GM12878 (cell line): ENCODE measurements at regions not wholly inside any gene's neighbourhood (a gene's known extent, or its start where the extent isn't known, plus 50 kb on each side); places are given as distances from the start of the nearest gene placed in this dataset.
"Not testable (repeated sequence)": the region's sequence is repeated elsewhere in the genome, so short reads cannot be mapped to it uniquely, and the experiment has no call there.

ENCODE experiments used
- ATAC-seq: fragments of 200-7000 bp; cut with Tn5 transposase; 3 replicates; pipeline ENCODE4 v1.9.1; 2020; ENCODE audit warnings: mild to moderate bottlenecking, moderate library complexity
- BruUV-seq: library from RNA; stranded (reverse); fragments of 400-500 nt; replicated peaks from 2 replicates; lab custom pipeline; 2021; lab: Mats Ljungman, UMichigan
- CTCF ChIA-PET: fragments of 300-600 bp; sonication (Branson Sonifier 250); formaldehyde crosslinking; extraction: SDS; loops from one replicate; lab custom pipeline; 2021; ENCODE audit warnings: inconsistent platforms; lab: Yijun Ruan, JAX
- POLR2A ChIA-PET: fragments of 350-600 bp; formaldehyde crosslinking; extraction: SDS; loops from one replicate; lab custom pipeline; 2021; ENCODE audit warnings: inconsistent platforms; lab: Charles Lee
- RAD21 ChIA-PET: fragments of 300-600 bp; sonication (Branson Sonifier 250); formaldehyde crosslinking; loops from one replicate; lab custom pipeline; 2023; ENCODE audit warnings: antibody characterized with exemption; ENCODE audit not compliant: unreplicated experiment; lab: Charles Lee
- SMC1A ChIA-PET: fragments of 300-600 bp; sonication (Branson Sonifier 250); formaldehyde crosslinking; loops from one replicate; lab custom pipeline; 2023; ENCODE audit not compliant: unreplicated experiment, uncharacterized antibody; lab: Charles Lee
- DNase-seq: peaks from one replicate; pipeline ENCODE4 v3.0.0-alpha.2; 2011; ENCODE audit warnings: low read depth, low spot score
- FAIRE-seq: peaks from 3 replicates; lab custom pipeline; 2011; peaks lifted over from hg19 to GRCh38; lab: Jason Lieb, UNC
- H2AFZ ChIP-seq: 2 replicates; pipeline ENCODE4 v1.6.0; 2011; ENCODE audit warnings: low read depth, low read length, control low read depth; ENCODE audit not compliant: control insufficient read depth
- H3K27ac ChIP-seq: 2 replicates; pipeline ENCODE4 v1.5.1; 2011; ENCODE audit warnings: control low read depth; ENCODE audit not compliant: control insufficient read depth, insufficient read depth
- H3K27me3 ChIP-seq, 2 experiments: replicated peaks in 1 of 2; 2 replicates each; pipeline versions ENCODE4 v1.6.0 to v1.6.1; 2011; ENCODE audit warnings: low read length in 1 of 2; ENCODE audit not compliant: control insufficient read depth in 2 of 2, insufficient read depth in 2 of 2
- H3K36me3 ChIP-seq, 2 experiments: 2 replicates each; pipeline ENCODE4 v1.5.1; 2011; ENCODE audit warnings: low read length in 1 of 2; ENCODE audit not compliant: control insufficient read depth in 2 of 2, insufficient read depth in 2 of 2
- H3K4me1 ChIP-seq: 2 replicates; pipeline ENCODE4 v1.6.1; 2011; ENCODE audit warnings: mild to moderate bottlenecking, low read length, moderate library complexity, mixed read lengths; ENCODE audit not compliant: control insufficient read depth, insufficient read depth
- H3K4me2 ChIP-seq: 2 replicates; pipeline ENCODE4 v1.6.0; 2011; ENCODE audit warnings: control low read depth; ENCODE audit not compliant: control insufficient read depth, insufficient read depth
- H3K4me3 ChIP-seq: fragments of 200-600 bp; sonication (generic); 2 replicates; pipeline ENCODE4 v1.5.1; 2016
- H3K79me2 ChIP-seq: 2 replicates; pipeline ENCODE4 v1.6.0; 2011; ENCODE audit warnings: low read length; ENCODE audit not compliant: control insufficient read depth, insufficient read depth
- H3K9ac ChIP-seq: 2 replicates; pipeline ENCODE4 v1.8.0; 2011; ENCODE audit warnings: low read length, control low read depth, mixed read lengths; ENCODE audit not compliant: control insufficient read depth, insufficient read depth
- H3K9me3 ChIP-seq: replicated peaks from 3 replicates; pipeline ENCODE4 v1.5.1; 2011; ENCODE audit warnings: mild to moderate bottlenecking, low read length; ENCODE audit not compliant: control insufficient read depth, insufficient read depth
- H4K20me1 ChIP-seq: 2 replicates; pipeline ENCODE4 v1.6.0; 2011; ENCODE audit not compliant: control insufficient read depth, insufficient read depth
- IRF4 ChIP-seq: IDR thresholded peaks from 2 replicates; pipeline ENCODE4 v1.6.1; 2011; ENCODE audit warnings: low read depth, low read length
- RELB ChIP-seq: fragments of 450-650 bp; IDR thresholded peaks from 2 replicates; pipeline ENCODE4 v1.6.1; 2017; ENCODE audit warnings: low read depth, mild to moderate bottlenecking, moderate library complexity
- RUNX3 ChIP-seq: IDR thresholded peaks from 2 replicates; pipeline ENCODE4 v1.6.1; 2012; ENCODE audit warnings: low read length, inconsistent platforms
- WGBS: methylation state at CpG from one replicate; pipeline ENCODE4 v1.1.6; 2016; ENCODE audit warnings: low lambda C conversion rate; ENCODE audit not compliant: insufficient replicate concordance, insufficient coverage; ENCODE audit errors: missing lambda C conversion rate; 5-methylcytosine and 5-hydroxymethylcytosine counted together
- in situ Hi-C: fragments of 300-500 bp; cut with MboI; formaldehyde crosslinking; loops from 9 replicates; pipeline ENCODE4 v1.14.3; 2018; ENCODE audit warnings: mixed read lengths
- intact Hi-C: fragments of 100-400 bp; cut with micrococcal nuclease; formaldehyde crosslinking; loops from one replicate; pipeline ENCODE4 v1.14.2; 2022; ENCODE audit not compliant: unreplicated experiment

GRCh38 chr9:99497641-99498040, 275.6 kb downstream of the SEC61B start:
- SMC1A ChIA-PET: interaction anchor here (0.7 to 3.7 kb wide), 5 partner anchors 10 to 24 kb away, joined by 3 to 21 read pairs (median 3); no protein-coding TSS in a partner anchor
- Histone ChIP-seq H2AFZ (no peak overlapping the region), H3K27ac (no peak overlapping the region), H3K27me3 (no peaks in the 10 kb centered on the region), H3K79me2 (no peaks in the 10 kb centered on the region), H3K9ac (no peak overlapping the region), H3K4me2 (no peak overlapping the region), H3K4me1 (no peaks in the 10 kb centered on the region), H4K20me1 (no peaks in the 10 kb centered on the region), H3K36me3 (no peaks in the 10 kb centered on the region), H3K9me3 (no peaks in the 10 kb centered on the region), H3K4me3 (no peak overlapping the region)
- in situ Hi-C loops (no loop called here), intact Hi-C loops (no loop called here)
- DNase-seq (no peak), FAIRE-seq (no peak), ATAC-seq (peak; percentile 52)
- POLR2A ChIA-PET: interaction anchor here (1.3 kb wide), 1 partner anchor 217 kb away, joined by 3 read pairs; no protein-coding TSS in a partner anchor
- CTCF ChIA-PET: interaction anchor here (0.8 to 1.2 kb wide), 3 partner anchors 8 to 82 kb away, joined by 3 to 4 read pairs (median 3); no protein-coding TSS in a partner anchor
- TF ChIP-seq IRF4 (0 out of 2 replicates have a peak, but pooled peaks have one; percentile 20), RELB (no peak), RUNX3 (peak; percentile 52)
- RAD21 ChIA-PET: interaction anchor here (0.7 to 1.1 kb wide), 3 partner anchors 9 to 18 kb away, joined by 3 to 10 read pairs (median 4); no protein-coding TSS in a partner anchor
- BruUV-seq: no TSS peak
- WGBS: 0% methylated on average over 2 of the region's 2 CpGs

- SMC1A ChIA-PET, H3K9ac ChIP-seq, H3K79me2 ChIP-seq, intact Hi-C loops, POLR2A ChIA-PET, CTCF ChIA-PET, H3K9me3 ChIP-seq, H4K20me1 ChIP-seq, ATAC-seq, H3K27me3 ChIP-seq, BruUV-seq, H2AFZ ChIP-seq, H3K4me3 ChIP-seq, H3K36me3 ChIP-seq, H3K4me1 ChIP-seq, H3K27ac ChIP-seq, RAD21 ChIA-PET, in situ Hi-C loops, H3K4me2 ChIP-seq, FAIRE-seq, DNase-seq: not testable (repeated sequence)
- 50% methylated on average over 2 of the region's 16 CpGs for WGBS
These were observed 276.9 kb downstream of the SEC61B start for GRCh38 chr9:99498979-99499378.
